Endothelial cell of umbilical vein (primary cell): ENCODE measurements at regions not wholly inside any gene's neighbourhood (a gene's known extent, or its start where the extent isn't known, plus 50 kb on each side); places are given as distances from the start of the nearest gene placed in this dataset.

ENCODE experiments used
- BruUV-seq: library from RNA; stranded (reverse); fragments of 400-500 nt; replicated peaks from 2 replicates; lab custom pipeline; 2021; lab: Mats Ljungman, UMichigan
- CTCF ChIA-PET: fragments of 300-600, 350-600 bp; sonication (Branson Sonifier 250); formaldehyde crosslinking; loops from one replicate; lab custom pipeline; 2021; ENCODE audit warnings: antibody characterized with exemption, inconsistent platforms; lab: Charles Lee
- POLR2A ChIA-PET: fragments of 300-600, 350-600 bp; sonication (Branson Sonifier 250); formaldehyde crosslinking; loops from one replicate; lab custom pipeline; 2021; ENCODE audit warnings: antibody characterized with exemption, inconsistent platforms; lab: Charles Lee
- DNase-seq: peaks from one replicate; pipeline ENCODE4 v3.0.0-alpha.2; 2011; ENCODE audit warnings: low read depth, low spot score
- FAIRE-seq: peaks from 2 replicates; lab custom pipeline; 2011; peaks lifted over from hg19 to GRCh38; lab: Jason Lieb, UNC
- H2AFZ ChIP-seq: 2 replicates; pipeline ENCODE4 v1.6.0; 2012; ENCODE audit warnings: low read depth, low read length, control low read depth, inconsistent platforms
- H3K27ac ChIP-seq: 2 replicates; pipeline ENCODE4 v1.5.1; 2011; ENCODE audit warnings: low read depth, mild to moderate bottlenecking, control low read depth, low read length, moderate library complexity; ENCODE audit not compliant: insufficient read depth
- H3K27me3 ChIP-seq, 2 experiments: 2 replicates each; pipeline versions ENCODE4 v1.6.0 to v1.6.1; 2011; ENCODE audit warnings: low read length in 2 of 2, mixed read lengths in 1 of 2; ENCODE audit not compliant: control insufficient read depth in 2 of 2, insufficient read depth in 2 of 2
- H3K36me3 ChIP-seq, 2 experiments: 2 replicates in 1 of 2; 3 replicates in 1 of 2; pipeline ENCODE4 v1.5.1; 2011; ENCODE audit warnings: low read length in 2 of 2, mild to moderate bottlenecking in 1 of 2, moderate library complexity in 1 of 2; ENCODE audit not compliant: control insufficient read depth in 2 of 2, insufficient read depth in 2 of 2; ENCODE audit errors: extremely low read depth in 1 of 2
- H3K4me1 ChIP-seq: 3 replicates; pipeline ENCODE4 v1.5.1; 2011; ENCODE audit warnings: mild to moderate bottlenecking, low read length; ENCODE audit not compliant: control insufficient read depth, insufficient read depth; ENCODE audit errors: extremely low read depth
- H3K4me2 ChIP-seq: 2 replicates; pipeline ENCODE4 v1.6.1; 2011; ENCODE audit warnings: low read length, control low read depth, mixed read lengths; ENCODE audit not compliant: insufficient read depth
- H3K4me3 ChIP-seq, 3 experiments: fragments of 200-600 bp in 1 of 3; sonication (generic), shearing (Covaris generic) in 1 of 3; replicated peaks in 1 of 3; 2 replicates each; pipeline ENCODE4 v1.5.1; 2011 to 2016; ENCODE audit warnings: control low read depth in 3 of 3, low read length in 3 of 3, mild to moderate bottlenecking in 2 of 3, inconsistent platforms in 1 of 3, low read depth in 1 of 3, moderate library complexity in 1 of 3; ENCODE audit not compliant: insufficient read depth in 1 of 3
- H3K79me2 ChIP-seq: 2 replicates; pipeline ENCODE4 v1.6.0; 2012; ENCODE audit warnings: low read length, inconsistent platforms; ENCODE audit not compliant: control insufficient read depth, insufficient read depth
- H3K9ac ChIP-seq: replicated peaks from 2 replicates; pipeline ENCODE3; 2011; ENCODE audit warnings: low read length, control low read depth; ENCODE audit not compliant: insufficient read depth; ENCODE audit errors: extremely low read depth
- H3K9me1 ChIP-seq: replicated peaks from 3 replicates; pipeline ENCODE4 v1.6.0; 2011; ENCODE audit warnings: mild to moderate bottlenecking, low read length; ENCODE audit not compliant: control insufficient read depth, insufficient read depth; ENCODE audit errors: extremely low read depth
- H3K9me3 ChIP-seq: replicated peaks from 2 replicates; pipeline ENCODE4 v1.5.1; 2012; ENCODE audit warnings: low read length, inconsistent platforms; ENCODE audit not compliant: control insufficient read depth, insufficient read depth
- H4K20me1 ChIP-seq: replicated peaks from 2 replicates; pipeline ENCODE3; 2011; ENCODE audit warnings: mild to moderate bottlenecking, low read length; ENCODE audit not compliant: control insufficient read depth, insufficient read depth; ENCODE audit errors: extremely low read depth
- CTCF ChIP-seq, 2 donors: IDR thresholded peaks; 1 replicate in 1 of 2; 2 replicates in 1 of 2; pipeline ENCODE4 v1.5.1; 2011; ENCODE audit warnings: low read length in 2 of 2, mild to moderate bottlenecking in 2 of 2, moderate library complexity in 2 of 2, control low read depth in 1 of 2, inconsistent platforms in 1 of 2, low read depth in 1 of 2; ENCODE audit not compliant: insufficient read depth in 1 of 2; ENCODE audit errors: extremely low read depth in 1 of 2
- EZH2 ChIP-seq: IDR thresholded peaks from 2 replicates; pipeline ENCODE4 v1.6.1; 2012; ENCODE audit warnings: borderline replicate concordance, low read depth, mild to moderate bottlenecking, moderate library complexity, low read length, inconsistent platforms; ENCODE audit not compliant: severe bottlenecking
- FOS ChIP-seq: IDR thresholded peaks from 2 replicates; pipeline ENCODE4 v1.6.1; 2011; ENCODE audit warnings: mild to moderate bottlenecking, low read length, moderate library complexity, borderline replicate concordance; ENCODE audit not compliant: insufficient read depth
- GATA2 ChIP-seq: IDR thresholded peaks from 2 replicates; pipeline ENCODE4 v1.7.0; 2011; ENCODE audit warnings: low read depth, mild to moderate bottlenecking, moderate library complexity, mixed read lengths, low read length; ENCODE audit not compliant: insufficient read length, insufficient read depth
- JUN ChIP-seq: IDR thresholded peaks from 2 replicates; pipeline ENCODE4 v1.6.1; 2011; ENCODE audit warnings: borderline replicate concordance, low read depth; ENCODE audit not compliant: insufficient read length, insufficient read depth
- MAX ChIP-seq: IDR thresholded peaks from 2 replicates; pipeline ENCODE4 v1.6.1; 2011; ENCODE audit not compliant: insufficient read depth, insufficient read length
- MYC ChIP-seq: IDR thresholded peaks from one replicate; pipeline ENCODE4 v1.6.1; 2011; ENCODE audit warnings: mild to moderate bottlenecking, low read depth, low read length
- POLR2A ChIP-seq: IDR thresholded peaks from 2 replicates; pipeline ENCODE4 v1.6.1; 2012; ENCODE audit warnings: low read depth, mild to moderate bottlenecking, control low read depth, low read length
- POLR2AphosphoS5 ChIP-seq: IDR thresholded peaks from 2 replicates; pipeline ENCODE4 v1.6.1; 2012; ENCODE audit warnings: low read depth, mild to moderate bottlenecking, control low read depth, low read length, moderate library complexity; ENCODE audit not compliant: insufficient read depth
- dilution Hi-C: fragments of 300-500 bp; cut with MboI; formaldehyde crosslinking; loops from one replicate; pipeline ENCODE4 v1.15.0; 2019; ENCODE audit warnings: low sequenced_read_pairs; ENCODE audit not compliant: extremely low pct_ligation_motif_present
- intact Hi-C: fragments of 100-400 bp; cut with micrococcal nuclease; formaldehyde crosslinking; loops from one replicate; pipeline ENCODE4 v1.10.0; 2022

GRCh38 chr11:122423273-122423672 lies 232.2 kb upstream of the UBASH3B start:
- Histone ChIP-seq H3K9ac (no peak overlapping the region), H3K27me3 (peaks cover 0 to 2% of the 10 kb centered on the region in 2 experiments), H3K4me3 (no peak overlapping the region), H2AFZ (no peak overlapping the region), H4K20me1 (no peaks in the 10 kb centered on the region), H3K4me2 (no peak overlapping the region), H3K79me2 (no peaks in the 10 kb centered on the region), H3K27ac (no peak overlapping the region), H3K36me3 (no peaks in the 10 kb centered on the region), H3K9me3 (no peaks in the 10 kb centered on the region), H3K9me1 (no peaks in the 10 kb centered on the region), H3K4me1 (no peaks in the 10 kb centered on the region)
- no peak for TF ChIP-seq MAX
- no peak for TF ChIP-seq GATA2
- TF ChIP-seq MYC: no peak
- TF ChIP-seq CTCF (IDR thresholded peaks at IDR 0.05; ENCODE audit: extremely low read depth in 1 of 2, insufficient read depth in 1 of 2, low read depth in 1 of 2, low read length in 2 of 2): no peak
- no peak for TF ChIP-seq EZH2
- no peak for TF ChIP-seq JUN
- TF ChIP-seq POLR2A: no peak
- TF ChIP-seq FOS: no peak
- no peak for TF ChIP-seq POLR2AphosphoS5
- DNase-seq (no peak), FAIRE-seq (no peak)
- dilution Hi-C loops (no loop called here), intact Hi-C loops (no loop called here)
- BruUV-seq: no TSS peak
- POLR2A ChIA-PET: no interaction called here
- CTCF ChIA-PET: interaction anchor here (1.7 kb wide), 1 partner anchor 10 kb away, joined by 4 read pairs; no protein-coding TSS in a partner anchor
